ENCODE measurements at regions not wholly inside any gene's neighbourhood (a gene's known extent, or its start where the extent isn't known, plus 50 kb on each side); places are given as distances from the start of the nearest gene placed in this dataset.

DNA sequence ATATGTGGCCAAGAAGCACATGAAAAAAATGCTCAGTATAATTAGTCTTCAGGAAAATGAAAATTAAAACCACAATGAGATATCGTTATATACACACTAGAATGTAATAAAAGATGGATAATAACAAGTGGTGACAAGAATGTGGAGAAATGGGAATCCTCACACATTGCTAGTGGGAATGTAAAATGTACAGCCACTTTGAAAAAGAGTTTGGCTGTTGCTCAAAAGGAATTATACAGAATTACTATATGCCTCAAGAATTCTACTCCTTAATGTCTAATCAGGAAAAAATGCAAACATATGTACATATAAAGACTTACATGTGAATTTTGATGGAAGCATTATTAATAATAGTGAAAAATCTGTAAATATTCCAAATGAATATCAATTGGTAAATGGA is 102.2 kb downstream of the SPCS3 start:
- H3K9ac ChIP-seq (ENCODE audit: low read depth, low read length): no peak overlapping the region
- H3K36me3 ChIP-seq (ENCODE audit: insufficient read depth, low read length): no peaks in the 10 kb centered on the region
- no peak overlapping the region for H3K4me3 ChIP-seq (ENCODE audit: low read depth in 1 of 2, low read length in 2 of 2)
- peaks cover 3% of the 10 kb centered on the region for H3K27me3 ChIP-seq (ENCODE audit: insufficient read depth, low read length, poor library complexity)
- no peak for ATAC-seq (ENCODE audit: insufficient read depth, low read depth)
- H3K27ac ChIP-seq (ENCODE audit: low read length): no peak overlapping the region
- H3K4me1 ChIP-seq (ENCODE audit: insufficient read depth, low read length): no peaks in the 10 kb centered on the region
- TF ChIP-seq CTCF (IDR thresholded peaks at IDR 0.05; ENCODE audit: borderline replicate concordance, extremely low read depth, low read length, poor library complexity, severe bottlenecking) (no peak), EZH2 (IDR thresholded peaks at IDR 0.05; ENCODE audit: borderline replicate concordance, low read depth, low read length, severe bottlenecking) (no peak)
- H3K79me2 ChIP-seq (ENCODE audit: insufficient read depth, low read length): no peaks in the 10 kb centered on the region
- H4K20me1 ChIP-seq (ENCODE audit: insufficient read depth, low read length): no peaks in the 10 kb centered on the region
- no peak overlapping the region for H2AFZ ChIP-seq (ENCODE audit: low read depth, low read length)
- no peak overlapping the region for H3K4me2 ChIP-seq (ENCODE audit: insufficient read depth, low read length)
- no peak for DNase-seq
- H3K9me3 ChIP-seq (ENCODE audit: insufficient read depth, low read length, severe bottlenecking): no peaks in the 10 kb centered on the region

- Histone ChIP-seq H3K27me3 (ENCODE audit: insufficient read depth, low read length, poor library complexity) (peaks cover 3% of the 10 kb centered on the region), H3K9ac (ENCODE audit: low read depth, low read length) (no peak overlapping the region), H2AFZ (ENCODE audit: low read depth, low read length) (no peak overlapping the region), H3K4me3 (ENCODE audit: low read depth in 1 of 2, low read length in 2 of 2) (no peak overlapping the region), H3K4me2 (ENCODE audit: insufficient read depth, low read length) (no peak overlapping the region), H3K4me1 (ENCODE audit: insufficient read depth, low read length) (no peaks in the 10 kb centered on the region), H3K79me2 (ENCODE audit: insufficient read depth, low read length) (no peaks in the 10 kb centered on the region), H3K36me3 (ENCODE audit: insufficient read depth, low read length) (no peaks in the 10 kb centered on the region), H4K20me1 (ENCODE audit: insufficient read depth, low read length) (no peaks in the 10 kb centered on the region), H3K9me3 (ENCODE audit: insufficient read depth, low read length, severe bottlenecking) (no peaks in the 10 kb centered on the region), H3K27ac (ENCODE audit: low read length) (no peak overlapping the region)
- TF ChIP-seq EZH2 (IDR thresholded peaks at IDR 0.05; ENCODE audit: borderline replicate concordance, low read depth, low read length, severe bottlenecking) (no peak), CTCF (IDR thresholded peaks at IDR 0.05; ENCODE audit: borderline replicate concordance, extremely low read depth, low read length, poor library complexity, severe bottlenecking) (no peak)
- no peak for DNase-seq
- ATAC-seq (ENCODE audit: insufficient read depth, low read depth): no peak
Observed at GRCh38 chr4:176422511-176422910, 102.7 kb downstream of the SPCS3 start.

DNA sequence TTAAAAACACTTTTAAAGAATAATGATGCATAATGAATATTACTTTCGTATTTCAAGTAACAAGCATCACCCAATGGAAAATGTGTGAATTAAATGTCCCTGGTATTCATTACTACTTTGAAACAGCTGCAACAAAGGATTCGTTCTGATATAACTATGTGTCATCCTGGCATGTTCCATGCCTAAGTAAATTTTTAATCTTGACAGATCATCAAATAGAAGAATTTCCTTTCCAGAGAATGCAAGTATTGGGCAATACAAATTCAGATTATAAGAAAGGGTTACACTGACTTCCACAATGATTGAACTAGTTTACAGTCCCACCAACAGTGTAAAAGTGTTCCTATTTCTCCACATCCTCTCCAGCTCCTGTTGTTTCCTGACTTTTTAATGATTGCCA is 105.3 kb downstream of the SPCS3 start:
- H4K20me1 ChIP-seq (ENCODE audit: insufficient read depth, low read length): no peaks in the 10 kb centered on the region
- no peak overlapping the region for H2AFZ ChIP-seq (ENCODE audit: low read depth, low read length)
- no peaks in the 10 kb centered on the region for H3K79me2 ChIP-seq (ENCODE audit: insufficient read depth, low read length)
- no peak for ATAC-seq (ENCODE audit: insufficient read depth, low read depth)
- no peak overlapping the region for H3K4me2 ChIP-seq (ENCODE audit: insufficient read depth, low read length)
- H3K4me3 ChIP-seq (ENCODE audit: low read depth in 1 of 2, low read length in 2 of 2): no peak overlapping the region
- H3K36me3 ChIP-seq (ENCODE audit: insufficient read depth, low read length): no peaks in the 10 kb centered on the region
- no peak overlapping the region for H3K9ac ChIP-seq (ENCODE audit: low read depth, low read length)
- H3K4me1 ChIP-seq (ENCODE audit: insufficient read depth, low read length): no peaks in the 10 kb centered on the region
- no peaks in the 10 kb centered on the region for H3K9me3 ChIP-seq (ENCODE audit: insufficient read depth, low read length, severe bottlenecking)
- H3K27ac ChIP-seq (ENCODE audit: low read length): no peak overlapping the region
- DNase-seq: no peak
- H3K27me3 ChIP-seq (ENCODE audit: insufficient read depth, low read length, poor library complexity): peaks cover 3% of the 10 kb centered on the region
- TF ChIP-seq CTCF (IDR thresholded peaks at IDR 0.05; ENCODE audit: borderline replicate concordance, extremely low read depth, low read length, poor library complexity, severe bottlenecking): no peak
- TF ChIP-seq EZH2 (IDR thresholded peaks at IDR 0.05; ENCODE audit: borderline replicate concordance, low read depth, low read length, severe bottlenecking): no peak

Data from DND-41 (cell line).